ENCODE measurements at regions not wholly inside any gene's neighbourhood (a gene's known extent, or its start where the extent isn't known, plus 50 kb on each side); places are given as distances from the start of the nearest gene placed in this dataset.

DNA sequence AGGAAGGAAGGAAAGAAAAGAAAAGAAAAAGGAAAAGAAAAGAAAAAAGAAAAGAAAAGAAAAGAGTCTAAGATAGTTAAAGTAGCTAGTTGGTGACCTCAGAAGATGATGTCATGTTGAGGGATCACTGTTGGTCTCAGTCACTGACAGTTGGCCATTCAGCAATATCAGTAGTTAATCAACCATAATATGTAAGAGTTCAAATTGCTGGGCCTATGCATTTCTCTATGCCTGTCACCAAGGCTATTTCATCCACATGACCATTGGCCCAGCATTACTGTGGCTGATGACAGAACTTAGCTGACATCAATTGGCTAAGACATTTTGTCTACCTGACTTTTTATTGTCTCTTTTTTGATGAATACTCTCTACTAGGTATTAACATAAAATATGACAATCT is 435.5 kb upstream of the CRIM1 start:
- H3K4me1 Mint-ChIP-seq (ENCODE audit: low read depth, unreplicated experiment): no peaks in the 10 kb centered on the region

DNA sequence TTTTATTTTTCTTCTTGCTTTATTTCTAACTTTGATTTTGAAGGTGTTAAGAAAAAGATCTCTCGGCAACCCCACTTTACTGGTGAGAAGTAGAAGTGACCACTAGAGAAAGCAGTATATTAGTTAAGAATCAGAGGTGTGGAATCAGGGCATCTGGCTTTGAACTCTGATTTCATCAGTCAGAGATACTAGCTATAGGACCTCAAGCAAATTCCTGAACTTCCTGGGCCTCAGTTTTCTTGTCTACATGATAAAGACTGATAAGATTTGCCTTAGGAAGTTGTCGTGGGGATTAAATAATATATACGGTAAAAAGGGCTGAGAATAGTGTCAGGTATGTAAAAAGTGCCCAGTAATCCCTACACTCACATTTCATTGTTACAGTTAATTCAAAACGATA is 440.3 kb upstream of the CRIM1 start:
- Histone ChIP-seq H3K36me3 (ENCODE audit: control insufficient read depth, insufficient read depth, low read length) (no peaks in the 10 kb centered on the region), H3K4me1 (no peaks in the 10 kb centered on the region), H3K9me3 (no peaks in the 10 kb centered on the region), H3K27me3 (replicated peaks; ENCODE audit: control insufficient read depth, insufficient read depth, low read length) (no peaks in the 10 kb centered on the region), H3K4me3 (ENCODE audit: low read depth, low read length) (no peak overlapping the region)
- H3K36me3 Mint-ChIP-seq (ENCODE audit: insufficient read depth, unreplicated experiment): no peaks in the 10 kb centered on the region
- no peak for DNase-seq
- H3K9me3 Mint-ChIP-seq (ENCODE audit: unreplicated experiment): no peaks in the 10 kb centered on the region
- intact Hi-C loops (cut with micrococcal nuclease; ENCODE audit: unreplicated experiment): no loop called here
- POLR2A ChIA-PET: no interaction called here
- BruUV-seq (replicated peaks): no TSS peak
- H3K27me3 Mint-ChIP-seq (ENCODE audit: insufficient read depth, unreplicated experiment): peaks cover 17% of the 10 kb centered on the region
- CTCF ChIA-PET: no interaction called here
- TF ChIP-seq, protein P1, sequence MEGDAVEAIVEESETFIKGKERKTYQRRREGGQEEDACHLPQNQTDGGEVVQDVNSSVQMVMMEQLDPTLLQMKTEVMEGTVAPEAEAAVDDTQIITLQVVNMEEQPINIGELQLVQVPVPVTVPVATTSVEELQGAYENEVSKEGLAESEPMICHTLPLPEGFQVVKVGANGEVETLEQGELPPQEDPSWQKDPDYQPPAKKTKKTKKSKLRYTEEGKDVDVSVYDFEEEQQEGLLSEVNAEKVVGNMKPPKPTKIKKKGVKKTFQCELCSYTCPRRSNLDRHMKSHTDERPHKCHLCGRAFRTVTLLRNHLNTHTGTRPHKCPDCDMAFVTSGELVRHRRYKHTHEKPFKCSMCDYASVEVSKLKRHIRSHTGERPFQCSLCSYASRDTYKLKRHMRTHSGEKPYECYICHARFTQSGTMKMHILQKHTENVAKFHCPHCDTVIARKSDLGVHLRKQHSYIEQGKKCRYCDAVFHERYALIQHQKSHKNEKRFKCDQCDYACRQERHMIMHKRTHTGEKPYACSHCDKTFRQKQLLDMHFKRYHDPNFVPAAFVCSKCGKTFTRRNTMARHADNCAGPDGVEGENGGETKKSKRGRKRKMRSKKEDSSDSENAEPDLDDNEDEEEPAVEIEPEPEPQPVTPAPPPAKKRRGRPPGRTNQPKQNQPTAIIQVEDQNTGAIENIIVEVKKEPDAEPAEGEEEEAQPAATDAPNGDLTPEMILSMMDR (IDR thresholded peaks at IDR 0.05; ENCODE audit: insufficient read depth in 1 of 2, low read depth in 1 of 2, low read length in 1 of 2, severe bottlenecking in 1 of 2, unreplicated experiment in 1 of 2): no peak
- H3K4me1 Mint-ChIP-seq (ENCODE audit: low read depth, unreplicated experiment): no peaks in the 10 kb centered on the region
- no peak overlapping the region for H3K4me3 Mint-ChIP-seq (ENCODE audit: unreplicated experiment)
- H3K27ac Mint-ChIP-seq (ENCODE audit: unreplicated experiment): no peak overlapping the region

More for the DNA sequence above, 435.5 kb upstream of the CRIM1 start:
- ChIA-PET CTCF (no interaction called here), POLR2A (no interaction called here)
- Mint-ChIP-seq H3K4me3 (ENCODE audit: unreplicated experiment) (no peak overlapping the region), H3K27ac (ENCODE audit: unreplicated experiment) (no peak overlapping the region), H3K36me3 (ENCODE audit: insufficient read depth, unreplicated experiment) (no peaks in the 10 kb centered on the region), H3K27me3 (ENCODE audit: insufficient read depth, unreplicated experiment) (peaks cover 8% of the 10 kb centered on the region), H3K9me3 (ENCODE audit: unreplicated experiment) (no peaks in the 10 kb centered on the region)
- intact Hi-C loops (cut with micrococcal nuclease; ENCODE audit: unreplicated experiment): no loop called here
- no peak for DNase-seq
- H3K4me1 ChIP-seq: no peaks in the 10 kb centered on the region
- no TSS peak for BruUV-seq (replicated peaks)
- H3K36me3 ChIP-seq (ENCODE audit: control insufficient read depth, insufficient read depth, low read length): no peaks in the 10 kb centered on the region
- H3K9me3 ChIP-seq: no peaks in the 10 kb centered on the region
- no peaks in the 10 kb centered on the region for H3K27me3 ChIP-seq (replicated peaks; ENCODE audit: control insufficient read depth, insufficient read depth, low read length)
- TF ChIP-seq, protein P1 (IDR thresholded peaks at IDR 0.05; ENCODE audit: insufficient read depth in 1 of 2, low read depth in 1 of 2, low read length in 1 of 2, severe bottlenecking in 1 of 2, unreplicated experiment in 1 of 2): no peak
- H3K4me3 ChIP-seq (ENCODE audit: low read depth, low read length): no peak overlapping the region

DNA sequence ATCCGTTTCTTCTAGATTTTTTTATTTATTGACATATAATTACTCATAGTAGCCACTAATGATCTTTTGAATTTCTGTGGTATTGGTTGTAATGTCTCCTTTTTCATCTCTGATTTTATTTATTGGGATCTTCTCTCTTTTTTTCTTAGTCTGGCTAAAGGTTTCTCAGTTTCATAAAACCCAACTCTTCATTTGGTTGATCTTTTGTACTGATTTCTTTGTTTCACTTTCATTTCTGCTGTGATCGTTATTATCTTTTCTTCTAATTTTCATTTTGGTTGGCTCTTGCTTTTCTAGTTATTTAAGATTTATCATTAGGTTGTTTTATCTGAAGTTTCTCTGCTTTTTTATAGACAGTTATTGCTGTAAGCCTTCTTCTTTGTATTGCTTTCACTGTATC is 463.6 kb upstream of the CRIM1 start:
- intact Hi-C loops (cut with micrococcal nuclease; ENCODE audit: unreplicated experiment): no loop called here
- no peaks in the 10 kb centered on the region for H3K4me1 Mint-ChIP-seq (ENCODE audit: low read depth, unreplicated experiment)

More for the DNA sequence above, 463.6 kb upstream of the CRIM1 start:
- Mint-ChIP-seq H3K9me3 (ENCODE audit: unreplicated experiment) (no peaks in the 10 kb centered on the region), H3K27me3 (ENCODE audit: insufficient read depth, unreplicated experiment) (no peaks in the 10 kb centered on the region), H3K36me3 (ENCODE audit: insufficient read depth, unreplicated experiment) (no peaks in the 10 kb centered on the region), H3K27ac (ENCODE audit: unreplicated experiment) (no peak overlapping the region), H3K4me3 (ENCODE audit: unreplicated experiment) (no peak overlapping the region)
- H3K4me1 ChIP-seq: no peaks in the 10 kb centered on the region
- no peak overlapping the region for H3K4me3 ChIP-seq (ENCODE audit: low read depth, low read length)
- no peak for DNase-seq
- BruUV-seq (replicated peaks): no TSS peak
- H3K36me3 ChIP-seq (ENCODE audit: control insufficient read depth, insufficient read depth, low read length): no peaks in the 10 kb centered on the region
- CTCF ChIA-PET: no interaction called here
- H3K27me3 ChIP-seq (replicated peaks; ENCODE audit: control insufficient read depth, insufficient read depth, low read length): no peaks in the 10 kb centered on the region
- TF ChIP-seq, protein P1 (IDR thresholded peaks at IDR 0.05; ENCODE audit: insufficient read depth in 1 of 2, low read depth in 1 of 2, low read length in 1 of 2, severe bottlenecking in 1 of 2, unreplicated experiment in 1 of 2): no peak
- no peaks in the 10 kb centered on the region for H3K9me3 ChIP-seq
- POLR2A ChIA-PET: no interaction called here

All from Caco-2 (cell line).